ENCODE measurements at regions not wholly inside any gene's neighbourhood (a gene's known extent, or its start where the extent isn't known, plus 50 kb on each side); places are given as distances from the start of the nearest gene placed in this dataset.

GRCh38 chr2:212737392-212738172, 199.0 kb upstream of the ERBB4 start:
- no peaks in the 10 kb centered on the region for H4K20me1 ChIP-seq (ENCODE audit: insufficient read depth, low read length)
- H3K4me1 ChIP-seq (ENCODE audit: low read length): no peaks in the 10 kb centered on the region
- H3K27ac ChIP-seq (ENCODE audit: low read length): no peak overlapping the region
- no peak for DNase-seq
- H3K4me2 ChIP-seq (ENCODE audit: low read depth, low read length): no peak overlapping the region
- H3K27me3 ChIP-seq (replicated peaks; ENCODE audit: insufficient read depth, low read length): no peaks in the 10 kb centered on the region
- H3K4me3 ChIP-seq (ENCODE audit: low read length): no peak overlapping the region
- no peak for TF ChIP-seq EZH2 (optimal IDR thresholded peaks at IDR 0.05; ENCODE audit: low read depth, low read length)
- no peak for TF ChIP-seq CTCF (IDR thresholded peaks at IDR 0.05; ENCODE audit: low read length)
- no peak for TF ChIP-seq EZH2phosphoT487 (IDR thresholded peaks at IDR 0.05; ENCODE audit: low read length)
- no peak overlapping the region for H3K9ac ChIP-seq (ENCODE audit: low read length)
- no peaks in the 10 kb centered on the region for H3K9me3 ChIP-seq (replicated peaks; ENCODE audit: insufficient read depth, low read length)
- no peak overlapping the region for H2AFZ ChIP-seq (ENCODE audit: low read length)
- no peaks in the 10 kb centered on the region for H3K79me2 ChIP-seq (ENCODE audit: low read length)
- no peaks in the 10 kb centered on the region for H3K36me3 ChIP-seq (replicated peaks; ENCODE audit: insufficient read depth, low read length)
- H3F3A ChIP-seq (ENCODE audit: insufficient read depth, low read length): no peaks in the 10 kb centered on the region
- no peaks in the 10 kb centered on the region for H3K9me2 ChIP-seq (replicated peaks; ENCODE audit: insufficient read depth, low read length)

GRCh38 chr2:212736385-212736726, 197.8 kb upstream of the ERBB4 start:
- Histone ChIP-seq H3K9me2 (replicated peaks; ENCODE audit: insufficient read depth, low read length) (no peaks in the 10 kb centered on the region), H2AFZ (ENCODE audit: low read length) (no peak overlapping the region), H3K4me3 (ENCODE audit: low read length) (no peak overlapping the region), H3K27me3 (replicated peaks; ENCODE audit: insufficient read depth, low read length) (no peaks in the 10 kb centered on the region), H3K9me3 (replicated peaks; ENCODE audit: insufficient read depth, low read length) (no peaks in the 10 kb centered on the region), H4K20me1 (ENCODE audit: insufficient read depth, low read length) (no peaks in the 10 kb centered on the region), H3K9ac (ENCODE audit: low read length) (no peak overlapping the region), H3K4me2 (ENCODE audit: low read depth, low read length) (no peak overlapping the region), H3K4me1 (ENCODE audit: low read length) (no peaks in the 10 kb centered on the region), H3F3A (ENCODE audit: insufficient read depth, low read length) (no peaks in the 10 kb centered on the region), H3K36me3 (replicated peaks; ENCODE audit: insufficient read depth, low read length) (no peaks in the 10 kb centered on the region), H3K27ac (ENCODE audit: low read length) (no peak overlapping the region), H3K79me2 (ENCODE audit: low read length) (no peaks in the 10 kb centered on the region)
- TF ChIP-seq EZH2 (optimal IDR thresholded peaks at IDR 0.05; ENCODE audit: low read depth, low read length): no peak
- no peak for TF ChIP-seq CTCF (IDR thresholded peaks at IDR 0.05; ENCODE audit: low read length)
- no peak for TF ChIP-seq EZH2phosphoT487 (IDR thresholded peaks at IDR 0.05; ENCODE audit: low read length)
- DNase-seq: no peak

- no peaks in the 10 kb centered on the region for H3K27me3 ChIP-seq (replicated peaks; ENCODE audit: insufficient read depth, low read length)
- DNase-seq: no peak
- no peaks in the 10 kb centered on the region for H3K9me2 ChIP-seq (replicated peaks; ENCODE audit: insufficient read depth, low read length)
- no peak overlapping the region for H2AFZ ChIP-seq (ENCODE audit: low read length)
- H3K79me2 ChIP-seq (ENCODE audit: low read length): no peaks in the 10 kb centered on the region
- no peaks in the 10 kb centered on the region for H3K9me3 ChIP-seq (replicated peaks; ENCODE audit: insufficient read depth, low read length)
- TF ChIP-seq CTCF (IDR thresholded peaks at IDR 0.05; ENCODE audit: low read length): no peak
- no peak for TF ChIP-seq EZH2 (optimal IDR thresholded peaks at IDR 0.05; ENCODE audit: low read depth, low read length)
- no peak for TF ChIP-seq EZH2phosphoT487 (IDR thresholded peaks at IDR 0.05; ENCODE audit: low read length)
- H3F3A ChIP-seq (ENCODE audit: insufficient read depth, low read length): no peaks in the 10 kb centered on the region
- no peak overlapping the region for H3K4me3 ChIP-seq (ENCODE audit: low read length)
- no peak overlapping the region for H3K4me2 ChIP-seq (ENCODE audit: low read depth, low read length)
- H3K9ac ChIP-seq (ENCODE audit: low read length): no peak overlapping the region
- no peaks in the 10 kb centered on the region for H3K4me1 ChIP-seq (ENCODE audit: low read length)
- H4K20me1 ChIP-seq (ENCODE audit: insufficient read depth, low read length): no peaks in the 10 kb centered on the region
- H3K36me3 ChIP-seq (replicated peaks; ENCODE audit: insufficient read depth, low read length): no peaks in the 10 kb centered on the region
- H3K27ac ChIP-seq (ENCODE audit: low read length): no peak overlapping the region
These were observed 194.7 kb upstream of the ERBB4 start for GRCh38 chr2:212733273-212733672.

Measured in MM.1S (cell line).